ENCODE measurements at regions not wholly inside any gene's neighbourhood (a gene's known extent, or its start where the extent isn't known, plus 50 kb on each side); places are given as distances from the start of the nearest gene placed in this dataset.

- TF ChIP-seq CTCF (IDR thresholded peaks at IDR 0.05) (no peak), POLR2A (IDR thresholded peaks at IDR 0.05) (no peak)
These were observed 61.9 kb upstream of the BARX2 start for GRCh38 chr11:129313541-129314297.

All from thyroid gland (tissue), 4 donors.